ENCODE measurements at regions not wholly inside any gene's neighbourhood (a gene's known extent, or its start where the extent isn't known, plus 50 kb on each side); places are given as distances from the start of the nearest gene placed in this dataset.

DNA sequence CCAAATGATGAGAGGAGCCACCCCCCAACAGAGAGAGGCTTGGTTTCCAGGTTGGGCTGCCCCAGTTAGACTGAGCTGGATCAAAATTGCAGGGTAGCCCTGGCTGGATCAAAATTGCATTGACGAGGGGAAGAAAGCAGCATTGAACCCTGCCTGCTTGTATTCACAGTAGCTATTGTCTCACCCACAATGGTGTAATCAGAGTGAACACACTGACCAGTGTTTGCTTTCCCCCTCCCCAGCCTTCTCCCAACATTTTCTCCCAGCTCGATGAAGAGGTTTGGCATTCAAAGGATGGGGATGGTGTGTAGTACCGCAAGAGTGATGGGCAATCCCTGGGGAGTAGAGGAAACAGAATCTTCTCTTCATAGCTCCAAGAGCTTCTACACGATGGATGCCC is 223.8 kb downstream of the ADAMTS9 start:
- CTCF ChIA-PET (ENCODE audit: low intra/inter-chr PET ratio, low total read pairs), result no interaction called here

GRCh38 chr3:64462203-64462602 is 225.6 kb downstream of the ADAMTS9 start:
- ATAC-seq (no peak), FAIRE-seq (no peak), DNase-seq (ENCODE audit: low spot score) (no peak)
- no TSS peak for BruUV-seq (replicated peaks)
- POLR2A ChIA-PET, result no interaction called here
- no peaks in the 10 kb centered on the region for H4K20me1 ChIP-seq (ENCODE audit: insufficient read depth, low read length)
- H2AFZ ChIP-seq (ENCODE audit: low read length), result no peak overlapping the region
- no peak overlapping the region for H3K27ac ChIP-seq (ENCODE audit: extremely low read length, insufficient read depth, low read length)
- CTCF ChIA-PET (ENCODE audit: low intra/inter-chr PET ratio, low total read pairs), result no interaction called here
- intact Hi-C loops (cut with micrococcal nuclease; ENCODE audit: unreplicated experiment) (no loop called here), in situ Hi-C loops (cut with HindIII; ENCODE audit: extremely low pct_ligation_motif_present, low pct_unique_long_range_greater_than_20kb) (no loop called here)
- WGBS (ENCODE audit: low lambda C conversion rate), result 13% methylated on average over 5 of the region's 5 CpGs
- H3K4me3 ChIP-seq (replicated peaks in 1 of 3; ENCODE audit: insufficient read depth in 1 of 3, low read depth in 2 of 3, low read length in 3 of 3), result no peak overlapping the region
- H3K4me2 ChIP-seq (ENCODE audit: low read depth, low read length), result no peak overlapping the region
- H3K4me1 ChIP-seq (ENCODE audit: insufficient read depth, low read length), result no peaks in the 10 kb centered on the region
- no peaks in the 10 kb centered on the region for H3K36me3 ChIP-seq (replicated peaks in 1 of 2; ENCODE audit: control insufficient read depth in 1 of 2, insufficient read depth in 2 of 2, low read length in 2 of 2)
- no peak overlapping the region for H3K9ac ChIP-seq (ENCODE audit: insufficient read depth, low read depth, low read length)
- H3K79me2 ChIP-seq (ENCODE audit: insufficient read depth, low read length), result no peaks in the 10 kb centered on the region
- no peaks in the 10 kb centered on the region for H3K27me3 ChIP-seq (ENCODE audit: control insufficient read depth in 1 of 2, insufficient read depth in 2 of 2, low read length in 2 of 2)
- no peaks in the 10 kb centered on the region for H3K9me3 ChIP-seq (ENCODE audit: low read length)
- TF ChIP-seq, protein P1, sequence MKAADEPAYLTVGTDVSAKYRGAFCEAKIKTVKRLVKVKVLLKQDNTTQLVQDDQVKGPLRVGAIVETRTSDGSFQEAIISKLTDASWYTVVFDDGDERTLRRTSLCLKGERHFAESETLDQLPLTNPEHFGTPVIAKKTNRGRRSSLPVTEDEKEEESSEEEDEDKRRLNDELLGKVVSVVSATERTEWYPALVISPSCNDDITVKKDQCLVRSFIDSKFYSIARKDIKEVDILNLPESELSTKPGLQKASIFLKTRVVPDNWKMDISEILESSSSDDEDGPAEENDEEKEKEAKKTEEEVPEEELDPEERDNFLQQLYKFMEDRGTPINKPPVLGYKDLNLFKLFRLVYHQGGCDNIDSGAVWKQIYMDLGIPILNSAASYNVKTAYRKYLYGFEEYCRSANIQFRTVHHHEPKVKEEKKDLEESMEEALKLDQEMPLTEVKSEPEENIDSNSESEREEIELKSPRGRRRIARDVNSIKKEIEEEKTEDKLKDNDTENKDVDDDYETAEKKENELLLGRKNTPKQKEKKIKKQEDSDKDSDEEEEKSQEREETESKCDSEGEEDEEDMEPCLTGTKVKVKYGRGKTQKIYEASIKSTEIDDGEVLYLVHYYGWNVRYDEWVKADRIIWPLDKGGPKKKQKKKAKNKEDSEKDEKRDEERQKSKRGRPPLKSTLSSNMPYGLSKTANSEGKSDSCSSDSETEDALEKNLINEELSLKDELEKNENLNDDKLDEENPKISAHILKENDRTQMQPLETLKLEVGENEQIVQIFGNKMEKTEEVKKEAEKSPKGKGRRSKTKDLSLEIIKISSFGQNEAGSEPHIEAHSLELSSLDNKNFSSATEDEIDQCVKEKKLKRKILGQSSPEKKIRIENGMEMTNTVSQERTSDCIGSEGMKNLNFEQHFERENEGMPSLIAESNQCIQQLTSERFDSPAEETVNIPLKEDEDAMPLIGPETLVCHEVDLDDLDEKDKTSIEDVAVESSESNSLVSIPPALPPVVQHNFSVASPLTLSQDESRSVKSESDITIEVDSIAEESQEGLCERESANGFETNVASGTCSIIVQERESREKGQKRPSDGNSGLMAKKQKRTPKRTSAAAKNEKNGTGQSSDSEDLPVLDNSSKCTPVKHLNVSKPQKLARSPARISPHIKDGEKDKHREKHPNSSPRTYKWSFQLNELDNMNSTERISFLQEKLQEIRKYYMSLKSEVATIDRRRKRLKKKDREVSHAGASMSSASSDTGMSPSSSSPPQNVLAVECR (CRISPR knock-in tag; IDR thresholded peaks at IDR 0.05; ENCODE audit: borderline replicate concordance), result no peak
- TF ChIP-seq MLLT10 (CRISPR knock-in tag; IDR thresholded peaks at IDR 0.05) (no peak), FOXC1 (CRISPR knock-in tag; IDR thresholded peaks at IDR 0.05; ENCODE audit: borderline replicate concordance) (no peak), MAFK (conservative IDR thresholded peaks at IDR 0.05 in 1 of 2, IDR thresholded peaks at IDR 0.05 in 1 of 2; ENCODE audit: low read length in 2 of 2) (no peak), ZNF615 (CRISPR knock-in tag; IDR thresholded peaks at IDR 0.05; ENCODE audit: borderline replicate concordance) (no peak), MEF2D (CRISPR knock-in tag; IDR thresholded peaks at IDR 0.05) (no peak)
- TF ChIP-seq, protein P2, sequence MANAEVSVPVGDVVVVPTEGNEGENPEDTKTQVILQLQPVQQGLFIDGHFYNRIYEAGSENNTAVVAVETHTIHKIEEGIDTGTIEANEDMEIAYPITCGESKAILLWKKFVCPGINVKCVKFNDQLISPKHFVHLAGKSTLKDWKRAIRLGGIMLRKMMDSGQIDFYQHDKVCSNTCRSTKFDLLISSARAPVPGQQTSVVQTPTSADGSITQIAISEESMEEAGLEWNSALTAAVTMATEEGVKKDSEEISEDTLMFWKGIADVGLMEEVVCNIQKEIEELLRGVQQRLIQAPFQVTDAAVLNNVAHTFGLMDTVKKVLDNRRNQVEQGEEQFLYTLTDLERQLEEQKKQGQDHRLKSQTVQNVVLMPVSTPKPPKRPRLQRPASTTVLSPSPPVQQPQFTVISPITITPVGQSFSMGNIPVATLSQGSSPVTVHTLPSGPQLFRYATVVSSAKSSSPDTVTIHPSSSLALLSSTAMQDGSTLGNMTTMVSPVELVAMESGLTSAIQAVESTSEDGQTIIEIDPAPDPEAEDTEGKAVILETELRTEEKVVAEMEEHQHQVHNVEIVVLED (CRISPR knock-in tag; IDR thresholded peaks at IDR 0.05; ENCODE audit: borderline replicate concordance), result no peak
- TF ChIP-seq, protein P3, sequence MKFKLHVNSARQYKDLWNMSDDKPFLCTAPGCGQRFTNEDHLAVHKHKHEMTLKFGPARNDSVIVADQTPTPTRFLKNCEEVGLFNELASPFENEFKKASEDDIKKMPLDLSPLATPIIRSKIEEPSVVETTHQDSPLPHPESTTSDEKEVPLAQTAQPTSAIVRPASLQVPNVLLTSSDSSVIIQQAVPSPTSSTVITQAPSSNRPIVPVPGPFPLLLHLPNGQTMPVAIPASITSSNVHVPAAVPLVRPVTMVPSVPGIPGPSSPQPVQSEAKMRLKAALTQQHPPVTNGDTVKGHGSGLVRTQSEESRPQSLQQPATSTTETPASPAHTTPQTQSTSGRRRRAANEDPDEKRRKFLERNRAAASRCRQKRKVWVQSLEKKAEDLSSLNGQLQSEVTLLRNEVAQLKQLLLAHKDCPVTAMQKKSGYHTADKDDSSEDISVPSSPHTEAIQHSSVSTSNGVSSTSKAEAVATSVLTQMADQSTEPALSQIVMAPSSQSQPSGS (CRISPR knock-in tag; IDR thresholded peaks at IDR 0.05), result no peak

More for the DNA sequence above, 223.8 kb downstream of the ADAMTS9 start:
- Histone ChIP-seq H3K36me3 (replicated peaks in 1 of 2; ENCODE audit: control insufficient read depth in 1 of 2, insufficient read depth in 2 of 2, low read length in 2 of 2) (no peaks in the 10 kb centered on the region), H2AFZ (ENCODE audit: low read length) (no peak overlapping the region), H3K4me2 (ENCODE audit: low read depth, low read length) (no peak overlapping the region), H4K20me1 (ENCODE audit: insufficient read depth, low read length) (no peaks in the 10 kb centered on the region), H3K9me3 (ENCODE audit: low read length) (no peaks in the 10 kb centered on the region), H3K9ac (ENCODE audit: insufficient read depth, low read depth, low read length) (no peak overlapping the region), H3K27me3 (ENCODE audit: control insufficient read depth in 1 of 2, insufficient read depth in 2 of 2, low read length in 2 of 2) (no peaks in the 10 kb centered on the region), H3K27ac (ENCODE audit: extremely low read length, insufficient read depth, low read length) (no peak overlapping the region), H3K79me2 (ENCODE audit: insufficient read depth, low read length) (no peaks in the 10 kb centered on the region), H3K4me3 (replicated peaks in 1 of 3; ENCODE audit: insufficient read depth in 1 of 3, low read depth in 2 of 3, low read length in 3 of 3) (no peak overlapping the region), H3K4me1 (ENCODE audit: insufficient read depth, low read length) (no peaks in the 10 kb centered on the region)
- intact Hi-C loops (cut with micrococcal nuclease; ENCODE audit: unreplicated experiment) (no loop called here), in situ Hi-C loops (cut with HindIII; ENCODE audit: extremely low pct_ligation_motif_present, low pct_unique_long_range_greater_than_20kb) (no loop called here)
- TF ChIP-seq ARID2 (CRISPR knock-in tag; IDR thresholded peaks at IDR 0.05; ENCODE audit: borderline replicate concordance) (no peak), ZNF780A (CRISPR knock-in tag; IDR thresholded peaks at IDR 0.05) (no peak), MBD4 (IDR thresholded peaks at IDR 0.05; ENCODE audit: borderline replicate concordance, low read length) (no peak), SMAD9 (CRISPR knock-in tag; IDR thresholded peaks at IDR 0.05) (no peak), FOSL1 (CRISPR knock-in tag; IDR thresholded peaks at IDR 0.05; ENCODE audit: borderline replicate concordance) (no peak), AGO1 (IDR thresholded peaks at IDR 0.05; ENCODE audit: low read depth, low read length, poor library complexity, severe bottlenecking) (no peak), DR1 (CRISPR knock-in tag; IDR thresholded peaks at IDR 0.05) (no peak), NFYB (CRISPR knock-in tag; IDR thresholded peaks at IDR 0.05) (no peak)
- FAIRE-seq, result no peak
- POLR2A ChIA-PET, result no interaction called here
- DNase-seq (ENCODE audit: low spot score), result no peak
- no peak for ATAC-seq
- BruUV-seq (replicated peaks), result no TSS peak
- WGBS (ENCODE audit: low lambda C conversion rate), result 45% methylated on average over 4 of the region's 4 CpGs

All from HepG2 (cell line).